ENCODE measurements at regions not wholly inside any gene's neighbourhood (a gene's known extent, or its start where the extent isn't known, plus 50 kb on each side); places are given as distances from the start of the nearest gene placed in this dataset.

DNA sequence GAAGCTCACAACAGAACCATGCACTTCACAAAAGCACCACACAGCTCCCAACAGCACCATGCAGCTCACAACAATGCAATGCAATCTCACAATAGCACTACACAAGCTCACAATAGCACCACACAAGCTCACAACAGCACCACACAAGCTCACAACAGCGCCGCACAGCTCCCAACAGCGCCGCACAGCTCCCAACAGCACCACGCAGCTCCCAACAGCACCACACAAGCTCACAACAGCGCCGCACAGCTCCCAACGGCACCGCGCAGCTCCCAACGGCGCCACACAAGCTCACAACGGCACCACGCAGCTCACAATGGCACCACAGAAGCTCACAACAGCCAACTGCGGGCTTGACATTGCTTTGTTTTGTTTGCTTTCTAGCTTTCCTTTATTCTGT is 198.1 kb downstream of the DLL1 start:
- H3K27me3 Mint-ChIP-seq (ENCODE audit: low read depth): peaks cover 10% of the 10 kb centered on the region
- peaks cover 19% of the 10 kb centered on the region for H3K4me1 Mint-ChIP-seq
- no peaks in the 10 kb centered on the region for H3K9me3 Mint-ChIP-seq
- TF ChIP-seq, protein P1, sequence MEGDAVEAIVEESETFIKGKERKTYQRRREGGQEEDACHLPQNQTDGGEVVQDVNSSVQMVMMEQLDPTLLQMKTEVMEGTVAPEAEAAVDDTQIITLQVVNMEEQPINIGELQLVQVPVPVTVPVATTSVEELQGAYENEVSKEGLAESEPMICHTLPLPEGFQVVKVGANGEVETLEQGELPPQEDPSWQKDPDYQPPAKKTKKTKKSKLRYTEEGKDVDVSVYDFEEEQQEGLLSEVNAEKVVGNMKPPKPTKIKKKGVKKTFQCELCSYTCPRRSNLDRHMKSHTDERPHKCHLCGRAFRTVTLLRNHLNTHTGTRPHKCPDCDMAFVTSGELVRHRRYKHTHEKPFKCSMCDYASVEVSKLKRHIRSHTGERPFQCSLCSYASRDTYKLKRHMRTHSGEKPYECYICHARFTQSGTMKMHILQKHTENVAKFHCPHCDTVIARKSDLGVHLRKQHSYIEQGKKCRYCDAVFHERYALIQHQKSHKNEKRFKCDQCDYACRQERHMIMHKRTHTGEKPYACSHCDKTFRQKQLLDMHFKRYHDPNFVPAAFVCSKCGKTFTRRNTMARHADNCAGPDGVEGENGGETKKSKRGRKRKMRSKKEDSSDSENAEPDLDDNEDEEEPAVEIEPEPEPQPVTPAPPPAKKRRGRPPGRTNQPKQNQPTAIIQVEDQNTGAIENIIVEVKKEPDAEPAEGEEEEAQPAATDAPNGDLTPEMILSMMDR (IDR thresholded peaks at IDR 0.05; ENCODE audit: unreplicated experiment): no peak
- no peaks in the 10 kb centered on the region for H3K36me3 Mint-ChIP-seq
- no peak overlapping the region for H3K27ac Mint-ChIP-seq
- no peak overlapping the region for H3K4me3 Mint-ChIP-seq
- DNase-seq (ENCODE audit: low spot score in 2 of 2, unreplicated experiment in 2 of 2): no peak

DNA sequence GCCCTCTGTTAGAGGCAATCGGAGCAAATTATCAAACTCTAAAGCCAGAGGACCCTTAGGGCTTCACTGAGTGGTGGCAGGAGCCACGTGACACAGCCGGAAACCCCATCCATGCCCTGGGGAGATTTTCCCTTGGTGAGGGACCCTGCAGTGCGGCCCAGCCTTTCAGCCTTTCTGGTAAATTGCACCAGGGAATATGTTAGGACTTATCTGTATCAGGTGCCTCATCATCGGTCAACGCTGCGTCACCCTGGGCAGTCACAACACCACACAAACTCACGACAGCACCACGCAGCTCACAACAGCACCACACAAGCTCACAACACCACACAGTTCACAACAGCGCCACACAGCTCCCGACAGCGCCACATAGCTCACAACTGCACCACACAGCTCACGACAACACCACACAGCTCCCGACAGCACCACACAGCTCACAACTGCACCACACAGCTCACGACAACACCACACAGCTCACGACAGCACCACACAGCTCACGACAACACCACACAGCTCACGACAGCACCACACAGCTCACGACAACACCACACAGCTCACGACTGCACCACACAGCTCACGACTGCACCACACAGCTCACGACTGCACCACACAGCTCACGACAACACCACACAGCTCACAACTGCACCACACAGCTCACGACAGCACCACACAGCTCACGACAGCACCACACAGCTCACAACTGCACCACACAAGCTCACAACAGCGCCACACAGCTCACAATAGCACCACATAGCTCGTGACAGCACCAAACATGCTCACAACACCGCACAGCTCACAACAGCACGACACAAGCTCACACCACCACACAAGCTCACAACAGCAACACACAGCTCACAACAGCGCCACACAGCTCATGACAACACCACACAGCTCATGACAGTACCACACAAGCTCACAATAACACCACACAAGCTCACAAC is 199.0 kb downstream of the DLL1 start:
- Mint-ChIP-seq H3K27ac (no peak overlapping the region), H3K9me3 (no peaks in the 10 kb centered on the region), H3K4me1 (peaks cover 16% of the 10 kb centered on the region), H3K36me3 (no peaks in the 10 kb centered on the region), H3K4me3 (no peak overlapping the region), H3K27me3 (ENCODE audit: low read depth) (peaks cover 8% of the 10 kb centered on the region)
- DNase-seq (ENCODE audit: low spot score in 2 of 2, unreplicated experiment in 2 of 2): no peak
- TF ChIP-seq, protein P1 (IDR thresholded peaks at IDR 0.05; ENCODE audit: unreplicated experiment): no peak

DNA sequence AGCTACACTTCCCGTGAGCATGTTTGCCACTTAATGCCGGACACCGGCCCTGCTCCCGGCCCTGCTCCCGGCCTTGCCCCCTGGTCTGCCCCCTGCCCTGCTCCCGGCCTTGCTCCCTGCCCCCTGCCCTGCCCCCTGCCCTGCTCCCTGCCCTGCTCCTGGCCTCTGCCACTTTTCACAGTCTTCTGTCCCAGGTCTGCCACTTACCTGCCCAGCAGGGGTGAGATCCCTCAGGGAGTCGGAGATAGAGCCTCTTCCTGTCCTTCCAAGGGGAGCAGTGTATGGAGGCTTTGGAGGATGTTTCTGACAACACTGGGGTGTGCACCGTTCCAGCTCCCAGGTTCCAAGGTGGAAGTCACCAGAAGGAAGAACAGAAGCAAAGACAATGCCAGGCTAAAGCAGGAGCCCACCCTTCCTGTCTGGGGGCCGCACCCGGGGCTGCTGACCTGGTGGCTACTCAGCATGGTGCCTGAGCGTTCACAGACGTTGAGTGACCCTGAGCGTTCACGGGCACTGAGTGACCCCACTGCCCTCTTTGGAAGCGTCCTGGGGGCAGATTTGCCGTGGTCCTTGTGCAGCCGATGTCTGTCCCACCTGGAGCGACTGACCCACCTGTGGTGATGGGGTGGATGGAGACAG is 199.8 kb downstream of the DLL1 start:
- TF ChIP-seq, protein P1 (IDR thresholded peaks at IDR 0.05; ENCODE audit: unreplicated experiment): no peak
- DNase-seq (ENCODE audit: low spot score in 2 of 2, unreplicated experiment in 2 of 2): no peak
- H3K9me3 Mint-ChIP-seq: no peaks in the 10 kb centered on the region
- H3K27me3 Mint-ChIP-seq (ENCODE audit: low read depth): peaks cover 8% of the 10 kb centered on the region
- H3K4me3 Mint-ChIP-seq: no peak overlapping the region
- H3K27ac Mint-ChIP-seq: no peak overlapping the region
- no peaks in the 10 kb centered on the region for H3K36me3 Mint-ChIP-seq
- H3K4me1 Mint-ChIP-seq: peaks cover 8% of the 10 kb centered on the region

DNA sequence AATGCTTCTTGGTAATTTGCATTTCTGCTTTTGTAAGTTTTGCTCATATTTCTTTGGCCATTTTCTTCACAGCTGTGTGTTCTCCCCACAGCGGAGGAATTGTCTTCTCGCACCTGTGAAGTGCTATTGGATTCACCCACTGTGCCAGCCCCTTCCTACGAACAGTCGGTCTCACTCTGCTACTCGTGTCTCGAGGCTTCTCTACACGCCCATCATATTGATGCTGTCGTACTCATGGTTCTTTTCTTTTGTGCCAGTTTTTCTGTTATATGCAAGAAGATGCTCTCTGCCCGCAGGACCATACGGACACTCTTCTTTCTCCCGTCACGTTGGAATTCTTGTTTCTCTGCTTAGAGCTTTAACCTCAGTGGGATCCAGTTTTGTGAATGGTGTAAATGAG is 200.3 kb downstream of the DLL1 start:
- Mint-ChIP-seq H3K4me3 (no peak overlapping the region), H3K9me3 (no peaks in the 10 kb centered on the region), H3K27ac (no peak overlapping the region), H3K27me3 (ENCODE audit: low read depth) (peaks cover 6% of the 10 kb centered on the region), H3K36me3 (no peaks in the 10 kb centered on the region), H3K4me1 (peaks cover 2% of the 10 kb centered on the region)
- no peak for DNase-seq (ENCODE audit: low spot score in 2 of 2, unreplicated experiment in 2 of 2)
- TF ChIP-seq, protein P1 (IDR thresholded peaks at IDR 0.05; ENCODE audit: unreplicated experiment): no peak

DNA sequence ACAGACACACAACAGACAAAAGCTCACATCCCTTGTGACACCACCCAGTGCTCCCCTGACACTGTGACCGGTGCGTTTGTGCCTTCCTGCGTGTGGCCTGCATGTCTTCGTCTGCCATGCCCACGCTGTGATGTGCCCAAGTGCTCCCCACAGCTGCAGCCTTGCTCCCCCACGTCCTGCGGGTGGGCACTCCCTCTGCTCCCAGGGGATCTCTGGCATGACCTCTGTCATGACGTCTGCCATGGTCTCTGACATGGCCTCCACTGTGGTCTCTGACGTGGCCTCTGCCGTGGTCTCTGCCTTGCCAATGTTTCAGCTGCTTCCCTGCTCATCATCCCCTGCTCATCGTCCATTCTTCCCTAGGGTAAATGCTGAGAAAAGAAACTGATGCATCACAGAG is 200.9 kb downstream of the DLL1 start:
- Mint-ChIP-seq H3K36me3 (no peaks in the 10 kb centered on the region), H3K4me1 (no peaks in the 10 kb centered on the region), H3K27me3 (ENCODE audit: low read depth) (peaks cover 4% of the 10 kb centered on the region), H3K27ac (no peak overlapping the region), H3K9me3 (no peaks in the 10 kb centered on the region), H3K4me3 (no peak overlapping the region)
- DNase-seq (ENCODE audit: low spot score in 2 of 2, unreplicated experiment in 2 of 2): peak in 1 of 2 experiments; percentile 24
- TF ChIP-seq, protein P1 (IDR thresholded peaks at IDR 0.05; ENCODE audit: unreplicated experiment): no peak
